ENCODE measurements at regions not wholly inside any gene's neighbourhood (a gene's known extent, or its start where the extent isn't known, plus 50 kb on each side); places are given as distances from the start of the nearest gene placed in this dataset.

GRCh38 chr4:153113061-153113837 lies 91.0 kb upstream of the TRIM2 start:
- no peak for TF ChIP-seq EZH2 (IDR thresholded peaks at IDR 0.05; ENCODE audit: insufficient read depth, low read length)
- no peak for TF ChIP-seq CTCF (IDR thresholded peaks at IDR 0.05; ENCODE audit: insufficient read depth, low read depth, low read length)

Data from astrocyte (in vitro differentiated cells and primary cell).